ENCODE measurements at regions not wholly inside any gene's neighbourhood (a gene's known extent, or its start where the extent isn't known, plus 50 kb on each side); places are given as distances from the start of the nearest gene placed in this dataset.

DNA sequence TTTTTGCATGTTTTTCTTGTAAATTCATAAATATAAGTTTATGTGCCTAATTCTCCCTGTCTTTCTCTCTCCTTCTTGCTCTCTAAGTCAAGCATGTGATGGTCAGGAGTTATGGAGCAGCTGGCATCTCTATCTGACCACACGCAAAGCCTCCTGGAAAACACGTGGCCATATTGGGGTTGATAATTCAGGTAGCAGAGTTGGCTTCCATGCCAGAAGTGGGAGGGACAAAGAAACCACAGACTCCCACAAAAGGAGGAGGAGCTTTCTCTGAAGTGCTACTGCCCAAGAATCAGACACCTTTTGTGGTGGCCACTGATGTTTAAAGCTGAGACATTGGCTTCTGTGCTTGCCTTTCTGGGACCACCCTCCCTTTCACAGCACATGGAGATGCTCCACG lies 517.6 kb upstream of the TMEM132C start:
- TF ChIP-seq, protein P1, sequence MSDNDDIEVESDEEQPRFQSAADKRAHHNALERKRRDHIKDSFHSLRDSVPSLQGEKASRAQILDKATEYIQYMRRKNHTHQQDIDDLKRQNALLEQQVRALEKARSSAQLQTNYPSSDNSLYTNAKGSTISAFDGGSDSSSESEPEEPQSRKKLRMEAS (IDR thresholded peaks at IDR 0.05): no peak
- no peak for TF ChIP-seq EGR1 (IDR thresholded peaks at IDR 0.05)
- TF ChIP-seq EP300 (IDR thresholded peaks at IDR 0.05; ENCODE audit: borderline replicate concordance): no peak
- no peak for TF ChIP-seq CREB1 (IDR thresholded peaks at IDR 0.05; ENCODE audit: low read depth)
